IMR-90 (cell line): ENCODE measurements at regions not wholly inside any gene's neighbourhood (a gene's known extent, or its start where the extent isn't known, plus 50 kb on each side); places are given as distances from the start of the nearest gene placed in this dataset.

Experiments used
- ATAC-seq: fragments of 200-7000 bp; cut with Tn5 transposase; 2 replicates; pipeline ENCODE4 v1.9.1; 2020; ENCODE audit warnings: low read depth, mild to moderate bottlenecking, moderate library complexity
- BruUV-seq: library from RNA; stranded (reverse); fragments of 400-500 nt; replicated peaks from 2 replicates; lab custom pipeline; 2021; lab: Mats Ljungman, UMichigan
- CTCF ChIA-PET: fragments of 300-600 bp; formaldehyde crosslinking; extraction: SDS; loops from one replicate; lab custom pipeline; 2021; ENCODE audit warnings: antibody characterized with exemption; lab: Yijun Ruan, JAX
- POLR2A ChIA-PET: fragments of 300-600 bp; sonication (Branson Sonifier 250); formaldehyde crosslinking; loops from one replicate; lab custom pipeline; 2022; ENCODE audit warnings: antibody characterized with exemption; ENCODE audit not compliant: unreplicated experiment; lab: Charles Lee
- DNase-seq: peaks from one replicate; pipeline ENCODE4 v3.0.0; 2013
- H2AFZ ChIP-seq: replicated peaks from 2 replicates; pipeline ENCODE3; 2013; ENCODE audit warnings: low read length, mild to moderate bottlenecking; ENCODE audit not compliant: poor library complexity
- H2AK5ac ChIP-seq: 2 replicates; pipeline ENCODE4 v1.6.1; 2013; ENCODE audit warnings: low read depth, low read length, inconsistent platforms
- H2AK9ac ChIP-seq: replicated peaks from 2 replicates; pipeline ENCODE3; 2013; ENCODE audit warnings: mild to moderate bottlenecking, low read depth, low read length, moderate library complexity; ENCODE audit not compliant: poor library complexity
- H2BK120ac ChIP-seq: 2 replicates; pipeline ENCODE4 v1.6.1; 2013; ENCODE audit warnings: low read depth, low read length, inconsistent platforms
- H2BK15ac ChIP-seq: 3 replicates; pipeline ENCODE4 v1.6.1; 2013; ENCODE audit warnings: low read depth, low read length, inconsistent platforms
- H2BK20ac ChIP-seq: 2 replicates; pipeline ENCODE4 v1.6.1; 2013; ENCODE audit warnings: low read depth, mild to moderate bottlenecking, inconsistent platforms, low read length, moderate library complexity
- H2BK5ac ChIP-seq: 2 replicates; pipeline ENCODE4 v1.6.1; 2013; ENCODE audit warnings: mild to moderate bottlenecking, low read depth, low read length, inconsistent platforms; ENCODE audit not compliant: poor library complexity, severe bottlenecking
- H3K14ac ChIP-seq: replicated peaks from 2 replicates; pipeline ENCODE4 v1.6.1; 2013; ENCODE audit warnings: low read depth, low read length, inconsistent platforms
- H3K18ac ChIP-seq: 2 replicates; pipeline ENCODE4 v1.6.1; 2013; ENCODE audit warnings: low read depth, low read length, control low read depth
- H3K23ac ChIP-seq: 2 replicates; pipeline ENCODE4 v1.6.1; 2013; ENCODE audit warnings: low read depth, low read length, inconsistent platforms
- H3K27ac ChIP-seq: 2 replicates; pipeline ENCODE4 v1.5.1; 2013; ENCODE audit warnings: mild to moderate bottlenecking, control low read depth, low read length; ENCODE audit not compliant: insufficient read depth
- H3K27me3 ChIP-seq: 2 replicates; pipeline ENCODE4 v1.6.1; 2013; ENCODE audit warnings: low read length; ENCODE audit not compliant: control insufficient read depth, insufficient read depth
- H3K36me3 ChIP-seq: 2 replicates; pipeline ENCODE4 v1.6.1; 2013; ENCODE audit warnings: low read length, mixed read lengths; ENCODE audit not compliant: control insufficient read depth, insufficient read depth
- H3K4ac ChIP-seq: 2 replicates; pipeline ENCODE4 v1.6.1; 2013; ENCODE audit warnings: low read depth, low read length, inconsistent platforms
- H3K4me1 ChIP-seq: 2 replicates; pipeline ENCODE4 v1.6.1; 2013; ENCODE audit warnings: low read length, mixed read lengths; ENCODE audit not compliant: control insufficient read depth, insufficient read depth
- H3K4me2 ChIP-seq: 2 replicates; pipeline ENCODE4 v1.6.1; 2013; ENCODE audit warnings: low read depth, mild to moderate bottlenecking, control low read depth, low read length, moderate library complexity
- H3K4me3 ChIP-seq: 2 replicates; pipeline ENCODE4 v1.5.1; 2013; ENCODE audit warnings: low read depth, mild to moderate bottlenecking, control low read depth, low read length, moderate library complexity; ENCODE audit not compliant: insufficient read depth
- H3K56ac ChIP-seq: 2 replicates; pipeline ENCODE4 v1.6.1; 2013; ENCODE audit warnings: low read length, inconsistent platforms; ENCODE audit not compliant: insufficient read depth; ENCODE audit errors: extremely low read depth
- H3K79me1 ChIP-seq, 2 experiments: 2 replicates each; pipeline ENCODE4 v1.6.1; 2013; ENCODE audit warnings: low read length in 2 of 2, inconsistent platforms in 1 of 2, low read depth in 1 of 2
- H3K9ac ChIP-seq: 2 replicates; pipeline ENCODE4 v1.6.1; 2013; ENCODE audit warnings: low read depth, low read length, control low read depth
- H3K9me1 ChIP-seq: 2 replicates; pipeline ENCODE4 v1.6.1; 2013; ENCODE audit warnings: low read length, inconsistent platforms; ENCODE audit not compliant: insufficient read depth
- H3K9me3 ChIP-seq: 2 replicates; pipeline ENCODE4 v1.6.1; 2013; ENCODE audit warnings: low read length; ENCODE audit not compliant: control insufficient read depth, insufficient read depth
- H4K20me1 ChIP-seq: 2 replicates; pipeline ENCODE4 v1.6.1; 2013; ENCODE audit warnings: low read length, inconsistent platforms; ENCODE audit not compliant: insufficient read depth
- H4K5ac ChIP-seq: 2 replicates; pipeline ENCODE4 v1.6.1; 2013; ENCODE audit warnings: mild to moderate bottlenecking, low read depth, low read length, control low read depth
- H4K8ac ChIP-seq, 2 experiments: 2 replicates each; pipeline ENCODE4 v1.6.1; 2013; ENCODE audit warnings: low read depth in 2 of 2, low read length in 2 of 2, control low read depth in 1 of 2, inconsistent platforms in 1 of 2
- H4K91ac ChIP-seq: 2 replicates; pipeline ENCODE4 v1.6.1; 2013; ENCODE audit warnings: low read depth, low read length, inconsistent platforms; ENCODE audit not compliant: insufficient read depth
- CTCF ChIP-seq: conservative IDR thresholded peaks from 2 replicates; pipeline ENCODE4 v1.5.1; 2012; ENCODE audit warnings: mild to moderate bottlenecking, low read depth, low read length, improper control_type of control experiment
- ELK1 ChIP-seq: fragments of 150-350 bp; IDR thresholded peaks from 2 replicates; pipeline ENCODE4 v1.6.1; 2016; ENCODE audit warnings: low read depth, mild to moderate bottlenecking, low read length, moderate library complexity, borderline replicate concordance
- FOS ChIP-seq: fragments of 150-350 bp; IDR thresholded peaks from 2 replicates; pipeline ENCODE4 v1.6.1; 2016; ENCODE audit warnings: low read depth, low read length
- MAFK ChIP-seq: IDR thresholded peaks from 2 replicates; pipeline ENCODE4 v1.6.1; 2012; ENCODE audit warnings: low read depth, low read length, improper control_type of control experiment
- NFE2L2 ChIP-seq: fragments of 150-350 bp; IDR thresholded peaks from 2 replicates; pipeline ENCODE4 v1.6.1; 2016; ENCODE audit warnings: low read depth, mild to moderate bottlenecking, low read length
- POLR2A ChIP-seq: IDR thresholded peaks from 2 replicates; pipeline ENCODE4 v1.6.1; 2012; ENCODE audit warnings: mild to moderate bottlenecking, low read depth, low read length
- RAD21 ChIP-seq: IDR thresholded peaks from 2 replicates; pipeline ENCODE4 v1.6.1; 2012; ENCODE audit warnings: low read length, improper control_type of control experiment
- SMC3 ChIP-seq: fragments of 150-350 bp; IDR thresholded peaks from 2 replicates; pipeline ENCODE4 v1.6.1; 2016; ENCODE audit warnings: low read depth, mild to moderate bottlenecking, antibody characterized with exemption, low read length, moderate library complexity
- WGBS, 2 experiments: methylation state at CpG; one replicate each; pipeline versions ENCODE4 v1.1.5 to v1.1.7; 2013; ENCODE audit warnings: missing lambda C conversion rate in 2 of 2; ENCODE audit not compliant: insufficient read length in 1 of 2; ENCODE audit errors: extremely low coverage in 2 of 2; 5-methylcytosine and 5-hydroxymethylcytosine counted together
- dilution Hi-C: fragments of 300-500 bp; cut with HindIII; formaldehyde crosslinking; loops from one replicate; pipeline ENCODE4 v1.14.3; 2018; ENCODE audit warnings: low sequenced_read_pairs; ENCODE audit not compliant: unreplicated experiment
- in situ Hi-C: fragments of 300-500 bp; cut with MboI; formaldehyde crosslinking; loops from 3 replicates; pipeline ENCODE4 v1.14.3; 2019; ENCODE audit warnings: low sequenced_read_pairs, inconsistent platforms, mixed read lengths
- intact Hi-C: fragments of 100-400 bp; cut with micrococcal nuclease; formaldehyde crosslinking; loops from 2 replicates; pipeline ENCODE4 v1.10.0; 2022

GRCh38 chr19:29120466-29120865, 92.5 kb downstream of the UQCRFS1 start:
- Histone ChIP-seq H2AFZ (no peak overlapping the region), H3K9me3 (peaks cover 2% of the 10 kb centered on the region; the same call in 1 of the 2 replicates), H3K27me3 (no peaks in the 10 kb centered on the region), H2BK120ac (no peak overlapping the region), H2BK20ac (no peak overlapping the region), H3K27ac (no peak overlapping the region), H2BK5ac (no peak overlapping the region), H4K5ac (no peak overlapping the region), H3K36me3 (no peaks in the 10 kb centered on the region), H3K18ac (no peak overlapping the region), H2BK15ac (no peak overlapping the region), H2AK5ac (no peak overlapping the region), H3K4me1 (no peaks in the 10 kb centered on the region), H2AK9ac (no peak overlapping the region), H3K56ac (no peak overlapping the region), H3K4me3 (no peak overlapping the region), H3K23ac (no peak overlapping the region), H4K91ac (no peak overlapping the region), H4K8ac (no peak overlapping the region), H4K20me1 (no peaks in the 10 kb centered on the region), H3K79me1 (no peaks in the 10 kb centered on the region), H3K14ac (no peak overlapping the region), H3K4ac (no peak overlapping the region), H3K9me1 (no peaks in the 10 kb centered on the region), H3K9ac (no peak overlapping the region), H3K4me2 (no peak overlapping the region)
- WGBS, 2 experiments = no CpG with 5 or more reads among the region's 6 CpGs
- DNase-seq (no peak), ATAC-seq (no peak)
- dilution Hi-C loops = no loop called here
- CTCF ChIA-PET = no interaction called here
- TF ChIP-seq NFE2L2 (no peak), SMC3 (no peak), ELK1 (no peak), RAD21 (no peak), POLR2A (no peak), MAFK (no peak), FOS (no peak), CTCF (no peak)
- POLR2A ChIA-PET = no interaction called here
- in situ Hi-C loops = no loop called here
- intact Hi-C loops = loop anchor here (2.0 kb wide), 1 partner anchor 384 kb away; no protein-coding TSS in a partner anchor
- no TSS peak for BruUV-seq
